Keratinocyte (primary cell): ENCODE measurements at regions not wholly inside any gene's neighbourhood (a gene's known extent, or its start where the extent isn't known, plus 50 kb on each side); places are given as distances from the start of the nearest gene placed in this dataset.

Experiments
- DNase-seq: peaks from one replicate; pipeline ENCODE4 v3.0.0-alpha.2; 2011; ENCODE audit warnings: low read depth, missing footprints, low spot score
- FAIRE-seq: peaks from 2 replicates; lab custom pipeline; 2011; peaks lifted over from hg19 to GRCh38; lab: Jason Lieb, UNC
- H2AFZ ChIP-seq: 2 replicates; pipeline ENCODE4 v1.6.0; 2012; ENCODE audit warnings: low read length, control low read depth, inconsistent platforms; ENCODE audit not compliant: control insufficient read depth
- H3K27ac ChIP-seq: 2 replicates; pipeline ENCODE4 v1.5.1; 2011; ENCODE audit warnings: low read length; ENCODE audit not compliant: control insufficient read depth, insufficient read depth
- H3K27me3 ChIP-seq: 3 replicates; pipeline ENCODE4 v1.6.0; 2011; ENCODE audit warnings: low read length; ENCODE audit not compliant: control insufficient read depth, insufficient read depth; ENCODE audit errors: extremely low read depth
- H3K36me3 ChIP-seq, 2 experiments: 2 replicates in 1 of 2; 3 replicates in 1 of 2; pipeline ENCODE4 v1.5.1; 2011; ENCODE audit warnings: low read length in 2 of 2, mild to moderate bottlenecking in 1 of 2; ENCODE audit not compliant: control insufficient read depth in 2 of 2, insufficient read depth in 2 of 2; ENCODE audit errors: extremely low read depth in 1 of 2
- H3K4me1 ChIP-seq: 3 replicates; pipeline ENCODE4 v1.5.1; 2011; ENCODE audit warnings: low read length; ENCODE audit not compliant: control insufficient read depth, insufficient read depth; ENCODE audit errors: extremely low read depth
- H3K4me2 ChIP-seq: 3 replicates; pipeline ENCODE4 v1.6.0; 2011; ENCODE audit warnings: low read depth, low read length; ENCODE audit not compliant: control insufficient read depth, insufficient read depth; ENCODE audit errors: extremely low read depth
- H3K4me3 ChIP-seq, 3 experiments: fragments of 200-600 bp in 1 of 3; sonication (generic) in 1 of 3; 2 replicates in 2 of 3; 3 replicates in 1 of 3; pipeline ENCODE4 v1.5.1; 2011 to 2016; ENCODE audit warnings: low read length in 3 of 3, mild to moderate bottlenecking in 3 of 3, control low read depth in 2 of 3, inconsistent platforms in 1 of 3, low read depth in 1 of 3, mixed read lengths in 1 of 3, mixed run types in 1 of 3, moderate library complexity in 1 of 3; ENCODE audit not compliant: control insufficient read depth in 2 of 3, insufficient read depth in 2 of 3; ENCODE audit errors: extremely low read depth in 1 of 3
- H3K79me2 ChIP-seq: 2 replicates; pipeline ENCODE4 v1.6.0; 2012; ENCODE audit warnings: low read length; ENCODE audit not compliant: control insufficient read depth, insufficient read depth
- H3K9ac ChIP-seq: 3 replicates; pipeline ENCODE4 v1.6.0; 2011; ENCODE audit warnings: low read length; ENCODE audit not compliant: control insufficient read depth, insufficient read depth; ENCODE audit errors: extremely low read depth
- H3K9me1 ChIP-seq: 3 replicates; pipeline ENCODE4 v1.6.0; 2011; ENCODE audit warnings: low read length; ENCODE audit not compliant: control insufficient read depth, insufficient read depth; ENCODE audit errors: extremely low read depth
- H3K9me3 ChIP-seq: 2 replicates; pipeline ENCODE4 v1.5.1; 2012; ENCODE audit warnings: low read depth, low read length; ENCODE audit not compliant: control insufficient read depth
- H4K20me1 ChIP-seq: 3 replicates; pipeline ENCODE4 v1.6.0; 2011; ENCODE audit warnings: low read length; ENCODE audit not compliant: control insufficient read depth, insufficient read depth; ENCODE audit errors: extremely low read depth
- CTCF ChIP-seq, 3 experiments: IDR thresholded peaks in 1 of 3; conservative IDR thresholded peaks in 1 of 3; optimal IDR thresholded peaks in 1 of 3; 2 replicates in 2 of 3; 3 replicates in 1 of 3; pipeline versions ENCODE3 to v1.5.1; 2011; ENCODE audit warnings: low read length in 3 of 3, mild to moderate bottlenecking in 3 of 3, moderate library complexity in 2 of 3, control low read depth in 1 of 3, inconsistent platforms in 1 of 3; ENCODE audit not compliant: insufficient read depth in 2 of 3; ENCODE audit errors: extremely low read depth in 1 of 3
- EZH2 ChIP-seq: IDR thresholded peaks from one replicate; pipeline ENCODE4 v1.6.1; 2012; ENCODE audit warnings: inconsistent platforms, mild to moderate bottlenecking, low read length, moderate library complexity
- dilution Hi-C: fragments of 300-500 bp; cut with MboI; formaldehyde crosslinking; loops from one replicate; pipeline ENCODE4 v1.7.0; 2020; ENCODE audit warnings: low sequenced_read_pairs; ENCODE audit not compliant: extremely low pct_ligation_motif_present

GRCh38 chr11:91871048-91871447 lies 353.6 kb upstream of the FAT3 start:
- DNase-seq: no peak
- H4K20me1 ChIP-seq: no peaks in the 10 kb centered on the region
- H3K79me2 ChIP-seq: no peaks in the 10 kb centered on the region
- H3K9me1 ChIP-seq: no peaks in the 10 kb centered on the region
- no peak overlapping the region for H3K4me2 ChIP-seq
- H3K9ac ChIP-seq: no peak overlapping the region
- no peak overlapping the region for H2AFZ ChIP-seq
- no peak overlapping the region for H3K4me3 ChIP-seq
- no peak overlapping the region for H3K27ac ChIP-seq
- TF ChIP-seq EZH2: no peak
- TF ChIP-seq CTCF (optimal IDR thresholded peaks at IDR 0.05 in 1 of 3, IDR thresholded peaks at IDR 0.05 in 1 of 3, conservative IDR thresholded peaks at IDR 0.05 in 1 of 3; ENCODE audit: extremely low read depth in 1 of 3, insufficient read depth in 2 of 3, low read length in 3 of 3): no peak
- no peak for FAIRE-seq
- H3K9me3 ChIP-seq: no peaks in the 10 kb centered on the region
- no peaks in the 10 kb centered on the region for H3K36me3 ChIP-seq
- no peaks in the 10 kb centered on the region for H3K4me1 ChIP-seq
- H3K27me3 ChIP-seq: no peaks in the 10 kb centered on the region
- dilution Hi-C loops: no loop called here

GRCh38 chr11:91869686-91870085 lies 354.9 kb upstream of the FAT3 start:
- dilution Hi-C loops: no loop called here
- Histone ChIP-seq H3K36me3 (no peaks in the 10 kb centered on the region), H3K27ac (no peak overlapping the region)

More at GRCh38 chr11:91869686-91870085, 354.9 kb upstream of the FAT3 start:
- Histone ChIP-seq H3K9me3 (no peaks in the 10 kb centered on the region), H3K9ac (no peak overlapping the region), H3K4me2 (no peak overlapping the region), H3K9me1 (no peaks in the 10 kb centered on the region), H3K4me1 (no peaks in the 10 kb centered on the region), H3K27me3 (no peaks in the 10 kb centered on the region), H2AFZ (no peak overlapping the region), H3K4me3 (no peak overlapping the region), H4K20me1 (no peaks in the 10 kb centered on the region), H3K79me2 (no peaks in the 10 kb centered on the region)
- no peak for DNase-seq
- TF ChIP-seq EZH2: no peak
- TF ChIP-seq CTCF (optimal IDR thresholded peaks at IDR 0.05 in 1 of 3, IDR thresholded peaks at IDR 0.05 in 1 of 3, conservative IDR thresholded peaks at IDR 0.05 in 1 of 3; ENCODE audit: extremely low read depth in 1 of 3, insufficient read depth in 2 of 3, low read length in 3 of 3): no peak
- FAIRE-seq: no peak
